ENCODE measurements at regions not wholly inside any gene's neighbourhood (a gene's known extent, or its start where the extent isn't known, plus 50 kb on each side); places are given as distances from the start of the nearest gene placed in this dataset.

DNA sequence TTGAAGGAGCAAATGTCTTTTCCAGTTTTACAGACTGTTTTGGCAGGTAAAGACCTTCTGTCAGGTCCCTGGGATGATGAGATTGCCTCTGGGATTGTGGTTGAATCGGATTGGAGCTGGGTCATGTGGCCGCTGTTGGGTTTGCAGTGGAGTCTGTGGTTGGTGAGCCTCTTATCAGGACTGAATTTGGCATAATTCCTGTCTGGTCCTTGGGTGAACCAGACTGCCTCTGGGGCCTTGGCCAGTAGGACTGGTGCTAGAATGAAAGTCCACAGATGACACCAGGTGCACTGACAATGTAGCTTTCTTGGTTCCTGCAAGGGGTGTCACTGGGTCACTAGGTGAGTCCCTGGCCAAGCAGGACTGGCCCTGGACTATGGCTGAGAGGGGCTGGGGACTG is 155.3 kb downstream of the TPH2 start:
- Mint-ChIP-seq H3K9me3 (ENCODE audit: unreplicated experiment) (peaks cover 8% of the 10 kb centered on the region), H3K4me1 (ENCODE audit: unreplicated experiment) (no peaks in the 10 kb centered on the region), H3K4me3 (ENCODE audit: unreplicated experiment) (no peak overlapping the region), H3K27ac (ENCODE audit: unreplicated experiment) (no peak overlapping the region), H3K27me3 (ENCODE audit: unreplicated experiment) (no peaks in the 10 kb centered on the region), H3K36me3 (ENCODE audit: unreplicated experiment) (no peaks in the 10 kb centered on the region)
- DNase-seq (ENCODE audit: extremely low spot score, unreplicated experiment) = no peak
- TF ChIP-seq, protein P1, sequence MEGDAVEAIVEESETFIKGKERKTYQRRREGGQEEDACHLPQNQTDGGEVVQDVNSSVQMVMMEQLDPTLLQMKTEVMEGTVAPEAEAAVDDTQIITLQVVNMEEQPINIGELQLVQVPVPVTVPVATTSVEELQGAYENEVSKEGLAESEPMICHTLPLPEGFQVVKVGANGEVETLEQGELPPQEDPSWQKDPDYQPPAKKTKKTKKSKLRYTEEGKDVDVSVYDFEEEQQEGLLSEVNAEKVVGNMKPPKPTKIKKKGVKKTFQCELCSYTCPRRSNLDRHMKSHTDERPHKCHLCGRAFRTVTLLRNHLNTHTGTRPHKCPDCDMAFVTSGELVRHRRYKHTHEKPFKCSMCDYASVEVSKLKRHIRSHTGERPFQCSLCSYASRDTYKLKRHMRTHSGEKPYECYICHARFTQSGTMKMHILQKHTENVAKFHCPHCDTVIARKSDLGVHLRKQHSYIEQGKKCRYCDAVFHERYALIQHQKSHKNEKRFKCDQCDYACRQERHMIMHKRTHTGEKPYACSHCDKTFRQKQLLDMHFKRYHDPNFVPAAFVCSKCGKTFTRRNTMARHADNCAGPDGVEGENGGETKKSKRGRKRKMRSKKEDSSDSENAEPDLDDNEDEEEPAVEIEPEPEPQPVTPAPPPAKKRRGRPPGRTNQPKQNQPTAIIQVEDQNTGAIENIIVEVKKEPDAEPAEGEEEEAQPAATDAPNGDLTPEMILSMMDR (IDR thresholded peaks at IDR 0.05) = no peak

DNA sequence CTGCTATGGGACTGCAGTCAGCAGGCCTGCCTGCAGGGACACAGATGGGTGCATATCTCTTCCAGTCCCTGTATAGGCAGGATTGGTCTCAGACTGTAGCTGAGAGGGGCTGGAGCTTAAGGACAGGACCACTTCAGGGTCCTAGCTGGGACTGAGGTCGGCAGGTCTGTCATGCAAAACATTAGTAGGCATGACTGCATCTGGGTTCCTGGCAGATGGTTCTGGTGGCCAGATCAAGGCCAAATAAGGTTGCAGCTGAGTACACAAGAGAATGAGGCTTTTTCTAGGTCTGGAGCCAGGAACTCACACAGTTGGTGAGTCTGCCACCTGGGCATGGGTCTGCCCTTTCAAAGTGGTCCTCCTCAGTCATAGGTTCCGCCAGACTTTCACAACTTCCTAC is 155.8 kb downstream of the TPH2 start:
- no peak for DNase-seq (ENCODE audit: extremely low spot score, unreplicated experiment)
- Mint-ChIP-seq H3K36me3 (ENCODE audit: unreplicated experiment) (no peaks in the 10 kb centered on the region), H3K9me3 (ENCODE audit: unreplicated experiment) (peaks cover 8% of the 10 kb centered on the region), H3K27ac (ENCODE audit: unreplicated experiment) (no peak overlapping the region), H3K27me3 (ENCODE audit: unreplicated experiment) (no peaks in the 10 kb centered on the region), H3K4me1 (ENCODE audit: unreplicated experiment) (no peaks in the 10 kb centered on the region), H3K4me3 (ENCODE audit: unreplicated experiment) (no peak overlapping the region)
- TF ChIP-seq, protein P1 (IDR thresholded peaks at IDR 0.05) = no peak

DNA sequence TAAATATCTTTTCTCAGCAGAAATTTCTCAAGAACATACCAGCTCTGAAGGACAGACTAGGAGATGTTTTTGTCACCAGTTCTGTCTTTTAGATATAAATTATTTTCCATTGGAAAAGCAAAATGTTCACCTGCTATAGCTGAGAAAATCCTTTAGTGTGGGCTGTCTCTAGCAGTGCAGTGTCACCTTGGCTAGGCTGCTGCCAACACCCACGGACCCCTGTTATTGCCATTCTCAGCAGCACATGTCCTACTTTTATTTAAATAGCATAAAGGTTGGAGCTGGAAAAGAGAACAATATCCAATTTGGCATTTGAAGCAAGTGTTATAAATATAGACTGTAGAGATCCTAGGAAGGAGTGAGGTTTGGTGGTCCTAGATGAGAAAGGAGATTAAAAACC is 156.4 kb downstream of the TPH2 start:
- H3K27me3 Mint-ChIP-seq (ENCODE audit: unreplicated experiment) = no peaks in the 10 kb centered on the region
- TF ChIP-seq, protein P1 (IDR thresholded peaks at IDR 0.05) = no peak
- H3K36me3 Mint-ChIP-seq (ENCODE audit: unreplicated experiment) = no peaks in the 10 kb centered on the region
- no peak overlapping the region for H3K4me3 Mint-ChIP-seq (ENCODE audit: unreplicated experiment)
- no peak for DNase-seq (ENCODE audit: extremely low spot score, unreplicated experiment)
- no peak overlapping the region for H3K27ac Mint-ChIP-seq (ENCODE audit: unreplicated experiment)
- H3K9me3 Mint-ChIP-seq (ENCODE audit: unreplicated experiment) = peaks cover 8% of the 10 kb centered on the region
- no peaks in the 10 kb centered on the region for H3K4me1 Mint-ChIP-seq (ENCODE audit: unreplicated experiment)

DNA sequence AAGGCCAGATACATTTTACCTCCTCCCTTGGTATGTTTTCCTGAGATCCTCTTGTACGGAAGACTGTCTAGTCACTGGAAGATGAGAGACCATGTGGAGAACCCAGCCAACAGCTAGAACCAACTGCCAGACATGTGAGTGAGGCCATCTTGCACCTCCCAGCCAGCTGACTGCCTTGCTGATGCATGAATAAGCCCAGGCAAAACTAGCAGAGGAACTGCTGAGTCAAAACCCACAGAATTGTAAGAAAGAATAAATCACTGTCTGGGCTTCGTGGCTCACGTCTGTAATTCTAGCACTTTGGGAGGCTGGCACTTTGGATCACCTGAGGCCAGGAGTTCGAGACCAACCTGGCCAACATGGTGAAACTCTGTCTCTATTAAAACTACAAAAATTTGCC is 160.0 kb downstream of the TPH2 start:
- H3K27ac Mint-ChIP-seq (ENCODE audit: unreplicated experiment) = no peak overlapping the region
- H3K4me3 Mint-ChIP-seq (ENCODE audit: unreplicated experiment) = no peak overlapping the region
- TF ChIP-seq, protein P1 (IDR thresholded peaks at IDR 0.05) = no peak
- no peaks in the 10 kb centered on the region for H3K36me3 Mint-ChIP-seq (ENCODE audit: unreplicated experiment)
- no peaks in the 10 kb centered on the region for H3K27me3 Mint-ChIP-seq (ENCODE audit: unreplicated experiment)
- peaks cover 2% of the 10 kb centered on the region for H3K9me3 Mint-ChIP-seq (ENCODE audit: unreplicated experiment)
- no peaks in the 10 kb centered on the region for H3K4me1 Mint-ChIP-seq (ENCODE audit: unreplicated experiment)
- DNase-seq (ENCODE audit: extremely low spot score, unreplicated experiment) = no peak

DNA sequence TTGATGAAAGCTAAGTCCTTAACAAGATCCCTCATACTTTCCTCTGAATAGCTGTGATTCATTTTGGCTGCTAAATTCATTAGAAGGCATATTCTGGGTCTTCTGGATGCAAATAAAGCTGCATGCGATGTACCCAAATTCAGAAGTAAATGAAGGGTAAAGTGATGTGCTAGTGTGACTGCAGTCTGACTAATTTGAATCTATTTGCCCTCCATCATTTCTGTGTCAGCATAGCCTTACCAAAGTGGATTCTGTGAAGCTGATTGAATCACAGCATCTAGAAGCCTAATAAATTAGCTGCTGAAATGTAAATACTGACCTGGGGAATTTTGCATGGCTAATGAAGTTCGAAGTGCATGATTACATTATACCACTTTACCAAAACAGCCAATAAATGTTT is 162.2 kb downstream of the TPH2 start:
- Mint-ChIP-seq H3K27me3 (ENCODE audit: unreplicated experiment) (no peaks in the 10 kb centered on the region), H3K27ac (ENCODE audit: unreplicated experiment) (no peak overlapping the region), H3K4me3 (ENCODE audit: unreplicated experiment) (no peak overlapping the region), H3K36me3 (ENCODE audit: unreplicated experiment) (no peaks in the 10 kb centered on the region), H3K9me3 (ENCODE audit: unreplicated experiment) (no peaks in the 10 kb centered on the region), H3K4me1 (ENCODE audit: unreplicated experiment) (no peaks in the 10 kb centered on the region)
- TF ChIP-seq, protein P1 (IDR thresholded peaks at IDR 0.05) = no peak
- DNase-seq (ENCODE audit: extremely low spot score, unreplicated experiment) = no peak

All from osteocyte (in vitro differentiated cells).